Stimulated activated CD4-positive, alpha-beta T cell treated with anti-CD3 and anti-CD28 coated beads, Interleukin-2, amount 100 ng/mL, for 48 hours (primary cell): ENCODE measurements at regions not wholly inside any gene's neighbourhood (a gene's known extent, or its start where the extent isn't known, plus 50 kb on each side); places are given as distances from the start of the nearest gene placed in this dataset.

ENCODE experiments used
- DNase-seq, 2 donors: peaks; one replicate each; pipeline ENCODE4 v3.0.0-alpha.2; 2020

DNA sequence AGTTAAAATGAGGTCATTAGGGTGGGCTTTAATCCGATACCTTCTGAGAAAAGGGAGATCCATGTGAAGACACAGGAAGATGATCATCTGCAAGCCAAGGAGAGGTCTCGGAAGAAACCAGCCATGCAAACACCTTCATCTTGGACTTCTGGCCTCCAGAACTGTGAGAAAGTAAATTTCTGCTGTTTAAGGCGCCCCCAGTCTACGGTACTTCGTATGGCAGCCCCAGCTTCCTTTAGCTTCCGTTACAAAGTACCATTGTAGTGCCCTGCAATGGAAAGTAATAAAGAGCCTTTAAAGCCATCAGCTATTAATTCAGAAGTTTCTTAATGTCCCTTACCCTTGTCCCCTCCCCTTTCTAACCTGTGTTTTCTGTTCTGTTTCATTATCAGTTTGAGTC lies 308.1 kb downstream of the AACS start:
- DNase-seq, result no peak

GRCh38 chr12:125376422-125376821 lies 311.2 kb downstream of the AACS start:
- DNase-seq, result no peak

- no peak for DNase-seq
Measured at GRCh38 chr12:125377093-125377492, 311.9 kb downstream of the AACS start.

GRCh38 chr12:125381373-125381772 lies 316.1 kb downstream of the AACS start:
- DNase-seq, result no peak

- DNase-seq, result no peak
Measured at GRCh38 chr12:125382926-125383325, 317.7 kb downstream of the AACS start.

GRCh38 chr12:125386652-125387051 lies 321.4 kb downstream of the AACS start:
- DNase-seq, result no peak

DNA sequence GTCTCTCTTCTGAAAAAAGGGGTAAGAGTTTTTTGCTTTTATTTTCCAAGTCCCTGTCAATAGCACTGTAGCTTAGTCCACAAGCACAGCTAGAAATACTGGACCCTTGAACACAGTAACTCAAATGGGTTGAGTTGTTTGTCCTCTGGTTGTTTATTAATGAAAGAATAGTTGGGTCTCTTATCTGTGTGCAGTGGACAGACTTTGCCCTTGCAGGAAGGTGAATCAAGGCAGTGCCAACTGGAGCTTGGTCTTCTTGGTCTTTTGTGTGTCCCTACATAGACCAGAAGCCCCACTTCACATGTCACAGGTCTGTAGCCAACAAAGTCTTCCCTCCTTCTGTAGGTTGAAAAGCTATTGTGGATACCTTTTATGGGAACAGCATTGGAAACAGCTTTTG lies 322.0 kb downstream of the AACS start:
- DNase-seq, result no peak

DNA sequence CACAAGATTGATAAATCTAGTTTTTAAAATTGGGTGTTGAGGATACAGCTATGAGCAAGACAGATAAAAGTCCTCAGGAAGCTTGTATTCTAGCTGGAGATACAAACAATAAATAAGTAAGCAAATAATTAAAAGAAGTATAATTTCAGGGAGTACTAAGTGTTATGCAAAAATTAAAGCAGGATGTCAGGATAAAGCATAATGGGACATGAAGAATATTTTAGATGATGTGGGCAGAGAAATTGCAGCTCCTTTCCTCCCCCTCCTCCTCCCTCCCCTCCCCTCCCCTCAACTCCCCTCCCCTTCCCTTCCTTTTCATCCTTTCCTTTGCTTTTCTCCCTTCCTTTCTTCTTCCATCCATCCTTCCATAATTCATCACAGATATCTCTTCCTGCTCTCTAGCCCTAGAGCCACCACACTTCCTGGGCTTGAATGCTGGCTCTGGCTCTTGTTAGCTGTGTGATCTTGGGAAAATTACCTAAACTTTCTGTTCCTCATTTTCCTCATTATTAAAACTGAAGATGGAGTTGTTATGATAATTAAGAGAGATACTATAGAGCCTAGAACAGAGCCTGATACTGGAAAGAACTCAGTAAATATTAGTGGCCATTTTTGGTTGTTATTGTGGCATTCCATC lies 323.9 kb downstream of the AACS start:
- no peak for DNase-seq

DNA sequence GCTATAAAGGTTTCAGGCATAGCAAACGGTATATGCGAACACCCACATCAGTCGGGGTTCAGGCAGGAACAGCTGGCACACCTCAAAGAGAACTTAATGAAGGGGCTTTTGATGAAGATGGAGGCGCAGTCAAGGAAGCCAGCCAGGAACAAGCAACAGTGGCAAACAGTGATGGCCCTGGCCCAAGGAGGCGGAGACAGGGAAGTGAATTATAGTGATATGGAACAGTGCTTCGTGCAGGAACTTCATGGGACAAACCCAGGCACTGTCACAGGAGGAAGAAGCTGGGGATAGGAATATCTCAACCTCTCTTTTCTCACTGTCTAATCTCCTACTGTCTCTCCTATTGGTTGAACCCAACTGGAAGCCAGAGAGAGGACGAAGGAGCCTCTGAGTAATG lies 328.3 kb downstream of the AACS start:
- no peak for DNase-seq

- no peak for DNase-seq
Measured at GRCh38 chr12:125395583-125396215, 330.5 kb downstream of the AACS start.

DNA sequence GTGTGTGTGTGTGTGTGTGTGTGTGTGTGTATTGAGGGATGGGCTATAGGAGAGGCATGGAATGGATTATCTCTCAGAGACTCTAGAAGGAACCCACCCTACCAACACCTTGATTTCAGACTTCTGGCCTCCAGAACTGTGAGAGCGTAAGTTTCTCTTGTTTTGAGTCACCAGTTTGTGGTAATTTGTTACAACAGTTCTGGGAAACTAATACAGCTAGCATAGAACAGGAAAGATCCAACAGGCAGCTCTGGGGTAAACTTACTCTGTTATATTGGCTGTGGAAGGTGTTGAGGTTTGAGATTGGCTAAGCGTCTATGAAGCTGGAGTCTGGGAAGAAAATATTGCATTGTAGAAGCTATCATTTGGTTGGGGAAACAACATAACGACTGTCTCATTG lies 334.3 kb downstream of the AACS start:
- no peak for DNase-seq

DNA sequence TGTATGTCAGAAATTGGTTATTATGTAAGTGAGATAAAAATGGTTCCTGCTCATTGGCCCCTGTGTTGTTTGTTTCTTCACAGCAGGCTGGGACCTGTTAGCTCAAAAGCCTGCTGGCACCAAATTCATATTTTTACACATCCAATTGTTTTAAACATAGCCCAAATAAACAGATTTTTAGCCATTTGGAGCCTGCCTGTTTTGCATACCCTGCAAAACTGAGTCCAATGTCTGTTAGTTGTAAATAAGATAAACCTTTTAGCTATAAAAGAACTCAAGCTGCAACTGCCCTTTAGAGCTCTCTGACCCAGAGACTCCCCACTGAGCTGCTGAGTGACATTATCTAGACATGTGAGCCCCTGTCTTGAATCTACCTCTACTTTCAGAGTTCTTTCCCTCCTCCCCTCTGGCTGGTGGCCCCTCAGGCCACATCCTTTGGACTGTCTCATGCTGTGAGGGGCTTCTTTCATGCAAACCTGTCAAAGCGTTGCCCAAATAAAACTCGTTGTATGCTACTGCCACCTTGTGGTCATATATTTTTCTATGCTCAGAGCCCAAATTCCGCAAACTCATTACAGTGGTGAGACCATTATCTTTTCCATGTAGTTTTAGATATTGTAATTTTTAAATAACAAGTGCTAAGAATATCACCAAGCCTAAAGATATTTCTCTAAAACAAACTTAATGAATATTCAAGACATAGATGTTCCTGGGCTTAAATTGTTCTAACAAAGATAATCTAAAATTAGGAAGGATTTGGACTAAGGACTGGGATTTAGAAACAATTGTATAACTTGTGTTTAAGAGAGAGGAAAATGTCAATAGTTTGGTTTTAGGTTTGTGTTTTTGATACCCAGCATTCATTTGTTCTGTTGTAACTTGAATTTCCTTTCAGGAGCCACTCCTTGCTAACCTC lies 337.9 kb downstream of the AACS start:
- peak; percentile 3 to 5 for DNase-seq

DNA sequence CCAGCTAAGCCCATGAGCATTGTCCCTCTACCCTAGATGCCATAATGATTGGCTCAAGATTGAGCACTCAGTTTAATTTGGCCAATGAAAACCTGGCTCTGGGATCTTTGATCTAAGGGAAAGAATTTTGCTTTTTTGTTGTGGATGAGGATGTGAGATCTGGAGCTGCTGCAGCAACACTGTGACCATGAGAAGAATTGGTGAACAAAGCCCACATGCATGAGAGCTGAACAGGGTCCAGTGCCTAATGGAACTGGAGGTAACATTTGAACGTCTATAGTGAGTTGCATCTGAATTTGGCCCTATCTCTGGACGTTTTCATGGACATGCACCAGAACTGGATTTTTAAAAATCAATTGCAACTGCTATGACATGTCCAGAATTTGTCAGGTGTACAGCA lies 338.6 kb downstream of the AACS start:
- no peak for DNase-seq

DNA sequence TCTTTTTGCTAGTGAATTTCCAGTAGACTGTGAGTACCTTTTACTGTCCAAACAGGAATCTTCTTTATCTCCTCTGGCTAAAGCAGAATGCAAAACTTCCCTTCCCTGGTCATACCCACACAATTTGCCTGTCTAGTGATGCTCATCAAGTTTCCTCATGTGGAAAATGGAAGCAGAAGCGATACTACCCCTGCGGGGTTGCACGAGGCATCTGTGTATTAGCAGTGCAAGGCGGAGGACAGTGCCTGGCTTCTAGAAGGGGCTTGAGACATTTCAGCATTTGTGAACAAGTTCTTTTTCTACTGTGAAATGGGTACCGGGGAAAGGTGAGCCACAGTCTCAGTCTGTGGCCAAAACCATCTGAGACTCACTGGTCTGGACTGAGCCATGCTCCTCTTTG lies 340.9 kb downstream of the AACS start:
- no peak for DNase-seq

- DNase-seq, result no peak
Measured at GRCh38 chr12:125408718-125409117, 343.5 kb downstream of the AACS start.

DNA sequence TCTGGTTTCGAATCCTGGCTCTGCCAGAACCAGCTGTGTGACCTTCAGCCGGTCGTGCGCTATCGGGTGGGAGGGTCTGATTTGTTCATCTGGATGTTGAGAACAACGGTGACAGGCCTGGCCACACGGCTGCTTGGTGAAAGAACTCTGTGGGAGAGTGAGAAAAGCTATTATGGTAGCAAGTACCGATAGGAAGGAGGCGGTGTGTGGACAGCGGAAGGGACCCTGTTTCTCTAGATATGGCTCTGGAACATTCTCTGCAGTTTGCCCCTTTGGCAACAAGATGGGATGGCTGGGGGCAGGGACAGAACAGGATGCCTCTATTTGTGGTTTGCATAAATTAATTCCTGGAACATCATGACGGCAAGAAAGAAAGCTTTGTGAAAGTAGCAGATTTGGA lies 347.3 kb downstream of the AACS start:
- no peak for DNase-seq

GRCh38 chr12:125417446-125417845 lies 352.2 kb downstream of the AACS start:
- DNase-seq, result no peak

DNA sequence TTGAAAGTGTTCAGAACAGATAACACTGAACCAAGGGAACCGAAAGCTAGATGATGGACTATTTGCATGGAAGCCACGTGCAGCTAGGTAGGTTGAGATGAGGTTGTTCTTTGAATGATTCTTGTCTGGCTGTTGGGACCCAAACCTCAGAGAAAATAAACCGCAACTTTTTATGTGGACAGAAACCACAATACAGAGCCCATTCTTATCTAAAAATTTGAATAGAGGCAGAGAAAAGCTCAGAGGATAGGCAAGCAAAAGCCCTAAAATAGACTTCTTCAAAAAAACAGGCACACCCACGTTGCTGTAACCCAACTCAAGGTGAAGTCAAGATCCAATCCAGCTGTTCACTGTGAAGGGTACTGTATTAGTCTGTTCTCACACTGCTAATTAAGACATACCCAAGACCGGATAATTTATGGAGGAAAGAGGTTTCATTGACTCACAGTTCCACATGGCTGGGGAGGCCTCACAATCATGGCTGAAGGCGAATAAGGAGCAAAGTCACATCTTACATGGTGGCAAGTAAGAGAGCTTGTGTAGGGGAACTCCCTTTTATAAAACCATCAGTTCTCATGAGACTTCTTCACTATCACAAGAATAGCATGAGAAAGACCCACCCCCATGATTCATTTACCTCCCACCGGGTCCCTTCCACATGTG lies 353.8 kb downstream of the AACS start:
- no peak for DNase-seq

DNA sequence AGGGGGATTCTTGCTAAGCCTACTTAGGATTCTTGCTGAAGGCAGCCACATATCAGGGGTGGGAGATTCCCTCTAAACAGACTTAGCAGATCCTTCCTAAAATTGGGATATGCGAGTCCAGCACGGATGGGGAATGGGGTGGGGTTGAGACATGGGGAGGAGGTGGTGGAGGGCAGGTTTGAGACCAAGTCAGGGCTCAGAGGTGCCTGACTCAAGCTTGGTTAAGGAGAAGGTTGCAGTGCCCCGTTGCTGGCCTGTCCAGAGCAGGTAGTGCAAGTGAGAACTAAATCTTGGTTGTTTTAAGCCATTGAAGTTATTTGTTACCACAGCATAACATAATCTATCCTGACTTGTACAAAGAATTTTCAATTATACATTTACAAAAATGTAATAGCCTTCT lies 359.7 kb downstream of the AACS start:
- DNase-seq, result no peak

- DNase-seq, result no peak
Measured at GRCh38 chr12:125431516-125431915, 366.3 kb downstream of the AACS start.

GRCh38 chr12:125434131-125434530 lies 368.9 kb downstream of the AACS start:
- no peak for DNase-seq

- DNase-seq, result no peak
Measured at GRCh38 chr12:125434936-125435443, 369.8 kb downstream of the AACS start.

- DNase-seq, result no peak
Measured at GRCh38 chr12:125435871-125436270, 370.6 kb downstream of the AACS start.
